Mucosa of gallbladder (tissue), 1 donor: ENCODE measurements at regions not wholly inside any gene's neighbourhood (a gene's known extent, or its start where the extent isn't known, plus 50 kb on each side); places are given as distances from the start of the nearest gene placed in this dataset.

Experiments used
- DNase-seq: peaks from one replicate; pipeline ENCODE4 v3.0.0-alpha.2; 2020; ENCODE audit warnings: low spot score
- donor health status: DM: no; HTN: no; CAD: no.

DNA sequence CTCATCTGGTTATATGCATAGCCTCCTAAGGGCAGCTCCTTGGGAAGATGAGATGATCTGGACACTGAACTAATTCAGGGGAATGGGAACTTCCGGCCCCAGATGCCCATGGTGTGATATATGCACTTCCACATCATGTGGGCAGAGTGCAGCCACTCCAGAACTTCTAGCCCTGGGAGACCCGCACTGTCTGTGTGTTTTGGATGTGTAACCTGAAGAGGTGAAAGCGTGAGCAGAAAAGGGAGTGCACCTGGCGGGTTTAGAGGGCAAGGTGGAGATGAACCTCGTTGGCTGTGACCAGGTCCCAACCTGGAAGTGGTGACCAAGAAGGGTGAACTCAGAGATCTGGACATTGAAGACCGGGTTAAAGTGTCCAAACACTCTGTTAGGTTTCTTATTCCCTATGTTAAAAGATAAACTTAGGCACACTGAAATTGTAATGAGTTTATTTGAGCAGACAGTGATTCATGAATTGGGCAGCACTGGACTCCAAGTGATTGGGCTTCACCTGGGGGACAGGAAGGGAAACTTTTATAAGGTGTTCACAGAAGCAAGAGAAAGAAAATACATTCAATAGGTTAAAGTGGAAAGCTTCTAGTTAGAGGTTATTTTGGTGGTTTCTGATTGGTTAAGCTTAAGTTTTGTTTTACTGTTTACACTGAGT, 296.2 kb upstream of the SKOR2 start:
- no peak for DNase-seq

DNA sequence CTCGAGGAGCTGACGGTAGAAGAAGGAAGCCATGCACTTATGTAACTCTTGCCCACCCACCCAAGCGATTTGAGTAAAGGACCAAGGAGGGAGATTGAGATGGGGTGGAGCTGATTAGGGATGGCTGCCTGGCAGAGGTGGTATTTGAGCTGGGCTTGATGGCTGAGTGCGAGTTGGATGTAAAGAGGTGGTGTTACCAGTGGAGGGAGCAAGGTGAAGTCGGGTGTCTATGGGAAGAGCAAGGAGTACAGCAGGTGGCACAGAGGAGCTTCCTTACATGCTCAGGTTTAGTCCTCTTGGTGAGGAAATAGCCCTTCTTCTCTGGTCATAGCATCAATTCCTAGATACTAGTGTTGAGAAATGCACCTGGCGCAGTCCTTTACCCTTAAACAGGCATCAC, 294.2 kb upstream of the SKOR2 start:
- no peak for DNase-seq

DNA sequence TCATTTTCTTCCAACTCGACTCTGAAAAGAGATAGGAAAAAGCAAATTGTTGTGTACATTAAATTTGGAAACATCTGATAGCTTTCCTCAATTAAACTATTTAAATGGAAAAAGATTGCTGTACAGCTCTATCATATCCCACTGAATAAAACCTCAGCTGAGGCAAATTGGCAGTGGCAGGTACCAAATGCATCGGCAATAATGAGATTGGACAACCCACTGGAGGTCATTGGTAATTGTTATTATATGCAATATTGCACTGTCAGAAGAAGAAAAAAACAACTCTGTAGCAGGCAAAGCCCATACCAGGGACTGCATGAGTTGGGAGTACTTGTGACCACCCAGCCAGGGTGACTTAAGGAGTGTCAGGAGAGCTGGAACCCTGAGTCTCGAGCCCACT, 291.6 kb upstream of the SKOR2 start:
- DNase-seq = no peak

DNA sequence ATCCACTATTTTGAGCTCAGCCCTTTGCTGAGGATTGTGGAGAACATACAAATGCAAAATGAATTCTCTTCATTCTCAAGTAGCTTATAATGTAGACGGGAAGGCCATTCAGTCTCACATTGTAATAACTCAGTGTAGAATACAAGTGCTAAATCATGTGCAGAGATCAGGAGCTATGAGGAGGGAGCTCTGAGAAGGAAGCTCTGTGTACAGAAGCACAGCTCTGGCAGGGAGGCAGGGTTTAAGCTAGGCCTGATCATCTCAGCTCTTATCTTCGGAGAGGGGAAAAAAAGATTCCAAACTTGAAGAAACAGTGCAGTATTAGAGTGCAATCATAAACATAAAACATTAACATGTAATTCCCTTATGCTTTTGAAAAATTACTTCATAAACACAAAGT, 291.1 kb upstream of the SKOR2 start:
- DNase-seq = no peak

DNA sequence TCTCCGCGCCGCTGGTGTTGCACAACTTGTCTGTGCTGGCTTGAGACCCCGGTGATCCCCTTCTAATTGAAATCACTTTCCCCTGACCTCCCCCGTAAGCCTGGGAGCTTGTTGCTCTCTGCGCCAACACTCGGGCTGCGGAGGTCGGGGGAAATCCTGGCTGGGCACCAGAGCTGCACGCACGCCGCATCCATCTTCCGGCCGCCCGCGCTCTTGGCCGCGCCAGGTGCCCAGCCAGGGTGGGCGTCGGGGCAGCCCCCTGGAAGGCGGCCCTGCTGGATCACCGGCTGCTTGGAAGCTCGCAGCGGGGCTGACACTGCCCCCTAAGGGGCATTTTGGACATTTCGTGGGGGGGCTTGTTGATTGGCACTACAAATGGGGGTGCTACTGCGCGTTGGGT, 280.3 kb upstream of the SKOR2 start:
- no peak for DNase-seq

DNA sequence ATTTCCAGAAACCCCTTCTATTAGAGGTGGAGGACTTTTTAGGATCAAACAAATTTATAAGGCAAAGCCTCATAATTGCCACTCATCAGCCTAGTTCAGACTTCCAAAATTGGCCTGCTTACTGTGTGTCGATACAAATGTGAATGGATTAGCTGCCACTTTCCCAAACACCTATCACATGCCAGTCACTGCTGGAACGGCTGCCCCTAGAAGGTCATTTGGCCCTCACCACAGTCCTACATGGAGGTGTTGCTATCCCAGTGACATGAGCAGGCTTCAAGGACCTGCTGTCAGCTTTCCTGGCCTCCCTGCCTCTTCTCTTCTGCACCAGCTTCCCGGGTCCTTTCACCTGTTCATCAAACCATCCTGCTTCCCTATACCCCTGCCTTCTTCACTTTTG, 279.2 kb upstream of the SKOR2 start:
- DNase-seq = no peak

DNA sequence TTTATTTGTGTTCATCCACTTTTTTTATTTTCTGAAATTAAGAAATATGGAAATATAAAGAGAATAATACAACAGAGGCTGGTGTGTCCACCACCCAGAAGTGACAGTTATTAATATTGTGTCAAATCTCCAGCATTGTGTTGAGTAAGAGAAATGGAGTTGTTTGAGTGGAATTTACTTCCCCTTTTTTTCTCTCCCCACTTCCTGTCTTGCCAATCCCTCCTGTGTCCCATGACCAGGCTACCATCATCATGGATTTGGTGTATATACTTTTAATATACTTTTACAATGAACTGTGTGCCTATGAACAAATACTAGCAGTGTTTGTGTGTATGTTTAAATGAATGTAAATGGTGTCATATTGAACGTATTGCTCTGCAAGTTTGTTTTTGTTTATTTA, 276.9 kb upstream of the SKOR2 start:
- DNase-seq = no peak

DNA sequence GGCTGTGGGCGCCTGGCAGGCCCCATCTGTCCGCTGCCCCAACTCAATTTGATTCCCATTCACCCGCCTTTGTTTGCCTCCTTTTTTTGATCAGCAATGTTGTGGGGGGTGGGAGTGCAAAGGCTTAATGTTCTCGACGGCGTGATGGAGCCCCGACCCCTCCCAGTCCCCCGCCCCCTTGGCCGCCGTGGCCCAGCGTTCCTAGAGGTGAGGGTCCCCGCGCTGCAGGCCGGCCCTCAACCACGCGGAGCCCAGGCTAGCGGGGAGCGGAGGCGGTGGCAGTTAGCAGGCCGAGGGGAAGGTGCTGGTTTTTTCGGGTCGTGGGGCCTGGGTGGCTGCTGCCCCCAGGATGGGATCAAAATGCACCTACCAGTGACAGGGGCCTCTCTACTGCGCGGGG, 274.7 kb upstream of the SKOR2 start:
- no peak for DNase-seq

DNA sequence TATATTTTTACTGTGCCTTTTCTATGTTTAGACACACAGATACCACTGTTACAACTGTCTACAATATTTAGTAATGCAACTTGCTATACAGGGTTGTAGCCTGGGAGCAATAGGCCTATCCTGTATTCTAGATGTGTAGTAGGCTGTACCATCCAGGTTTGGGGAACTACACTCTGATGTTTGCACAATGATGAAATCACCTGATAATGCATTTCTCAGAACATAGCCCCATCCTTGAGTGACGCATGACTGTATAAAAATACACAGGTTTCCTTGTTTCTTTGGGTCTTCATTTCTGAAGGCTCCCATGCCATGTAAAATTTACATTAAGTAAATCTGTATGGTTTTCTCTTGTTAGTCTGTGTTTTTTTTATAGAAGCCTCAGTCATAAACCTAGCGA, 270.9 kb upstream of the SKOR2 start:
- DNase-seq = no peak

DNA sequence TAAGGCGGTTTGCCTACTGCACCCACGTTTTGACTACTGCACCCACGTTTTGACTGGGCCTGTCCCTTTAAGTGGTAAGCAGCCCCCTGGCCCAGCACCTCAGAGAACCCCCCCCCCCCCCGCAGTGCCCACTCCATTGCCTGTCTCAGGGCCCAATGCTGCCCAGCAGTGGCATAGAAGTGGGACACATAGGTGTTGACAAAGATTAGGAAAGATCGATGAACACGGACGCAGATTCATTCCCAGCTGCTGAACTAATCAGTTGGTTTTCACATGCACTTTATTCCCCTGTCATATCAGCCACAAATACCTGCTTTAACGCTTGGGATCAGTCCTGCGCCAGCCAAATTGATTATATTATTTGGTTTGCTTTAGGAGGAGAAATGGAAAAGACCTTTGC, 268.8 kb upstream of the SKOR2 start:
- DNase-seq = no peak

DNA sequence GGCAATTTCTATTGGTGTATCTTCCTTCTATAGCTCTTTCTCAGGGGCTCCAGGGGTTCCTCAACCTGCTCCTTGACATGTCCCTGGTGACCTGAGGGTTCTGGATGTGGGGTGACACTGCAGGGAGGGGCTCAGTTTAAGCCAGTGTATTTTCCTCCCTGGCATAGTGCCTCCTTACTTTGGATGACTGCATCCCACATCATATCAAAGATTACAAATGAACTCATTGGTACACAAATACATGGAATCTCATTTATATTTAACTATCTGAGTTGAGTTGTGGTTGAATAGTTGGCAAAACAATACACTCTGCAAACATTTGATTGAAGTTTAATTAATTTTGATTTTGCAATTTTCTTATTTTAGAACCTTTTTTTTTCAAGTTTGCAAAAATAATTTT, 268.2 kb upstream of the SKOR2 start:
- DNase-seq = no peak

DNA sequence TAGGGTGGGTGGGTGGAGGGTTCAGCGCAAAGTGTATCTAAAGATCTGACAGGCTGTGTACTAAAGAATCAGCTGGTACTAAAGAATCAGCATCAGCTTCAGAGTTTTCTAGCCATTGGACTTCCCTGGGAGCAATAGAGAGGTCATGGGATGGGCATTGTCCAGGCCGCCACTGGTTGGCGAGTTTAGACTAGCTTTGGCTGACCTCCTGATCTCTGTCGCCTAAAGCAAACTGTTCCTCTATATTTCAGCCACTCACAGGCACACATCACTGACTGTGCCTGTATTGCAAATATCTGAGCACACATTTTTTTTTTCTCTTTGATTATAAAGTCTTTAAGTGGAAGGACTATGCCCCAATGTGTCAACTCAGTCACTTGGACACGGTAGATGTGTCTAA, 267.8 kb upstream of the SKOR2 start:
- no peak for DNase-seq

DNA sequence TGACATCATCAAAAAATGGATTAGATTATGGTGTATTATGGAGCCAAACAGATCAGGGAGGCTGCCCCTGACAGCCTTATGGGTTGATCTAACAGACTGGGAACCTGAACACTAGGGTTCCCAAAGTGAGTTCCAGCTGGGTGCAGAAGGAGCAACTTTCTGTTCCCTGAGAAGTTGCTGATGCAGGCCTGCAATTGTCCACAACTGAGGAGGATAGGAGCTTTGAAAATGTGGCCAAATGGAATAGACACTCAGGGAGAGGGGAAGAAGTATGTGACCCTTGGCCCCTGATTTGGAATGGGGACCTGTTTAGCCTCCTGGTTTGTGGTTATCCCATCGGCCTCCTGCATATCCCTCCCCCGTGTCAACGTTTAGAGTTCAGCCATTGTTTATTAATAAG, 262.2 kb upstream of the SKOR2 start:
- DNase-seq = no peak

DNA sequence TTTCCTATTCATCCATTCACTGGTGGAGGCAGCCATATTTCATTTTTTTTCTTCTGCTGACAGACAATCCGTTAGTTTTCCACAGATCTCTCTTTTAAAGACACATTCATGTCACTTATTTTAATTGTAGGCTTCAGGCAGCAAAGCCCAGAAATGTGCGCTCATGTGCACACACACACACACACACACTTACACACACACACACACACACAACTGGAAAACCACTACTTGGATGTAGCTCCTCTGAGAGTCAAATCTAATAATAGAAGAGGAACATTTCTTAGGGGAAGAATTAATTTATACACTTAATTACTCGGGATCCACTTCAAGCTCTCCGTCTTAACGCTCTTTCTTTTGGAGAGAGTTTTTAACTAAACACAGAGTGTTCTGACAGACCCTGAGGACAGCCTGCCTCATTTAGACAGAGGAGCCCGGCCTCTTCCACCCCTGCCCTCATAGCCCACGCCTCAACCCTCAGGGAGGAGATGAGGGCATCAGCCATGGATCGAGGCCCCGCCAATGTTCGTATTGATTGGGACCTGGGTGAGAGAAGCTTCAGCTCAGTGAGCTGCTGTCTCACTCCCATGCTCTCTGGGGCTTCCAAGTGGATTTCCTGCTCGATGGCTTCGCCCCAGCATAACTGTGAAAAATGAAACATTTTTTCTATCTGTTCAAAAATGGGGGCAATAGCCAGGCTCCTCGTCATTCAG, 261.4 kb upstream of the SKOR2 start:
- no peak for DNase-seq

DNA sequence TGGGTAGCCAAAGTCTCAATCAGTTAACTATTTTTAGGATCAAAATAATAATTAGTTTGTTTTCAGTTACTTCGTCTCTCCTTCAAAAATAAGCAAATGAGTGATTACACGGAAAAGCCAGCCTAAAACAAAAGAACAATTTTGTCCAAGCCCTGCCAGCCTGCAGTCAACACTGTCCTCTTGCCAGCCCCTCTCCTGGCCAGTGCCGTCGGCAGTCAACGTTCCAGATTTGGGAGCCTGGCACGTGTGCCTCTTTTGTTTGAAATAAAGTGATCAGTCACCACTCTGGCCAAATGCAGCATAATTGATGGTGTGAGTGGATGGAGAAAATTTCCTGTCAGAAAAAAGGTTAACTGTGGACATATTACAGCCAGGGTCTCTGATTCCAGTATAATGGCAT, 260.6 kb upstream of the SKOR2 start:
- no peak for DNase-seq

DNA sequence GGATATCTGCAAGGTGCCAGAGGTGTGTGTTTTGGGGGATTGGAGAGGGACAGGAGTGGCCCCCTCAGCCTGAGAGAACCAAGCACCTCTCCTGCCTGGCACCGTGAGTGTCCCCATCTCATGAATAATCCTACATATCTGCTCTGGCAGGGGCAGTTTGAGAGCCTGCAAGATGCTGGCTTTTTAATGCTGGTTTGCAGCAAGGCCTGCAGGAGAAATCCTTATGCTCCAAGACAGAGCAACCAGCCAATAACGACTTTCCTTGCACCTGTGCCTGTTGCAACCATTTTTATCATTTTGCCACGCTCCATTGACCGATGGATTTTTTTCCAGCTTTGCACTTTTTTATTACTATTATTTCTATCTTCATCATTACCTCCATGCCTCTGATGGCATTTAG, 259.4 kb upstream of the SKOR2 start:
- DNase-seq = no peak

DNA sequence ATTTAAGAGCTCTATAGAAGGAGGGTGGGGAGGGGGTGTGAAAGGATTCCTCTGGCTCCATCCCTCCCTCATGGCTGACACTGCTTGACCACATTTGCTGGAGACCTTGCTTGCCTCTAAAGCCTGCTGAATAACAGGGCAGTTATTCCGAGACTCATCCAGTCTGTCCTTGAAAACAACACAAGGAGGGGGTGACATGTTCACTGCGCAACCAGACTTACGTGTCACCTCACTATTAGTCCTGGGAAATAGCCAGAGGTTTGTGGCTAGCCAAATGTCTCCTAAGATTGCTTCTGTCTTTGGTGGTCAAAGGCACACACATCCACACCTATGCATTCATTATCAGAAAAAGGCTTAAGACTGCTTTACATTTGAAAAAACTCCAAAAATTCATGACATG, 256.2 kb upstream of the SKOR2 start:
- no peak for DNase-seq

DNA sequence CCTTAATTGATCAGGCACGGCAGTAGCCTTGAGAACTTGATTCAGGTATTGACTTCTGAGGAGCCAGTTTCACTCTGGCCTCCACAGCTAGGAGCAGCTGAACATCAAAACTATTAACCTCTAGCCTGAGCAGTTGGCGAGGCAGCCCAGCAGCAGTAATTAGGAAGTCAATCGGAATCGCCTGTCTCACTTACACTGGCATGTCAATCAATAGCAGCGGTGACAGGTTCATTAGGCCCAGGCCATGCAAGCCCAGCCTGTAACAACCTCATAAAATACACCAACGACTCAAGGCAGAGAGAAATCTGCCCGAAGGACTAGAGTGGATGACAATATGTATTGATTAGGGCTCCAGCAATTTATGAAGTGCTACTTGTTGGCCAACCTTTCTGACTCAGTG, 255.4 kb upstream of the SKOR2 start:
- no peak for DNase-seq

DNA sequence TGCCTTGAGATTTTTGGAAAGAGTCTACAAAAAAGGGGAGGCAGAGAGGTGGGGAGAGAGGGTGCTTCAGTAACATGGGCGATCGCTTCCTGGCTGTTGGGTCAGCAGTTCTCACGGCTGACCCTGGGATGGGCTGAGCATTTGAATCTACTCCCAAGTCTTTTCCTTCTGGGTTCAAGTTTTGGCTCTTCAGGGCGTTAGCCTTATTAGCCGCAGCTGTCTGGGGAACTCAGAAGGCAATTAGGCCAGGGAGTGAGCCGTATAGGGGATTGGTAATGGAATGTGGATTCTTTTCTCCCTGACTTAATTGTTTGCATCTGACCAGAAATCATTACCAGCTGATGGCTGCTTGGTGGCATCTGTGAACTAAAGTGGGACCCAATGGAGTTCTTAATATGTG, 250.5 kb upstream of the SKOR2 start:
- DNase-seq = no peak

DNA sequence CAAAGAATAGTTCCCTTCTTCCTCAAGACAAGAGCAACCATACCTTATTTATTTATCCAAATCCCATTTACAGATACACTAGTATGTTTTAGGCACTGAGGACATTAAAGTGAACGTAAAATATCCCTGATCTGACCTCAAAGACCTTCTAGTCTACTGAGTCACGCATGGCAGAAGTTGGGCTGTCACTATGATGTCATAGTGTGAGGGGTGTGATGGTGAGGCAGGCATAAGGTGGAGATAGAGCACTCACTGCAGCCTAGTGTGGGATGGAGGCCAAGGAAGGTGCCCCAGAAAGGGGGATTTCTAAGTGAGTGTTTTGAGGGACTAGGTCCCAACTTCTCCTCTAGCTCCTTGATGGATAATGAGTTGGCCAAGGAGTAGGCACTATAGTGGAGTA, 249.5 kb upstream of the SKOR2 start:
- no peak for DNase-seq

DNA sequence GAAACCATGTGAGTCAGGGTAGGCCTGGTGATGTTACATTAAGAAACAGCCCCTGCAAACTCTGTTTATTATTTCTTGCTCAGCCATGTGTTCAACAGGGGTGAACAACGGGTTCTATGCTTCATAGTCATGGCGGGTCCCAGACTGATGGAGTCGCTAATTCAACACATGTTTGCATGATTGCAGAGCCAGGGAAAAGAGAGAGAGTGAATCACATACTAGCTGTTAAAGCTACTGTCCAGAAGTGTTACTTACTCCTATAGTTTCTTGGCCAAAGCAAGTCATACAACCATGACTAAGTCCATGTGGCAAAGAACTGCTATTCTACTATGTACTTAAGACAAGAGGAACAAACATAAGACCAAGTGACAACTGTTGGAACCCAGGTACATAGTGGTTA, 241.2 kb upstream of the SKOR2 start:
- no peak for DNase-seq

DNA sequence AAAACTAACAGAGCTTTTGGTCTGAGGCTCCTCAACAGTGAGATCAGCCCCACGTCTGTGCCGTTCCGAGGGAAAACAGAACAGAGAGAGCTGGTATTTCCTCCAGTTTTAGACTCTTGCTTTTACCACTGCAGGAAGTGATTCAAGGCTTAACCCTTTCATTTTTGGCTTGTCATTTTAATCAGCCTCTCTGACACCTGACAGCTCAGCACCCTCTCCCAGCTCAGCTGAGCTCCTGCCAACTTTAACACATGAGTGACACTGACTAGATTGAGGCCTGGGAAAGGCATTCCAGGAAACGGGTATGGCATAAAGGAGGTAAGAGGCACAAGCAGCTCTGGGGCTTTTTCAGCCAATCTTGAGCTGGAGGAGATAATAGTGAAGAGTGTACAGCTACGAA, 239.4 kb upstream of the SKOR2 start:
- no peak for DNase-seq

DNA sequence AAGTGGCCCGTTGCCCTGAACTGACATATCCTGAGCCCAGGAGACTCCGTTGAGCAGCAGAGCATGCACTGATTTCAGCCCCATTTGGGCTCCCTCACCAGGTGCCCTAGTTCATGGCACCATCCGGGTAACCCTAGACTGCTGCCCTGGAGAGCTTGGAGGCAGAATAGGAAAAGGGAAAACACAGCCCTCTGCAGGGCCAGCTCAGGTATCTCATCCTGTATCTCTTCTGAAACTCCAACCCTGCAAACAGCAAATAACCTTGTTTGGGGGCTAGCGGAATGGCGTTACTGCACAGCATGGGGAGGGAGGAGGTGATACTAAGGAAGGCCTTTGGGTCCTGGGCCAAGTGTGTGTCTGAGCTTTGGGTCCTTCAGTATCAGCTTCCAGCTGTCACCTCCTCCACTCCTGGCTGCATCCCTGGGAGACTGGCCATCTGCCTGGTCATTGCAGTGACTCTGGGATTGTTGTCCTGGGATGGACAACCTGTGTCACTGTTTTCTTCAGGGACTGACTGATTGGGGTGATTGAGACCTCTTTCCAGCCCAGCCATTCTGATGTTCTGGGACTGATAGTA, 233.8 kb upstream of the SKOR2 start:
- no peak for DNase-seq

DNA sequence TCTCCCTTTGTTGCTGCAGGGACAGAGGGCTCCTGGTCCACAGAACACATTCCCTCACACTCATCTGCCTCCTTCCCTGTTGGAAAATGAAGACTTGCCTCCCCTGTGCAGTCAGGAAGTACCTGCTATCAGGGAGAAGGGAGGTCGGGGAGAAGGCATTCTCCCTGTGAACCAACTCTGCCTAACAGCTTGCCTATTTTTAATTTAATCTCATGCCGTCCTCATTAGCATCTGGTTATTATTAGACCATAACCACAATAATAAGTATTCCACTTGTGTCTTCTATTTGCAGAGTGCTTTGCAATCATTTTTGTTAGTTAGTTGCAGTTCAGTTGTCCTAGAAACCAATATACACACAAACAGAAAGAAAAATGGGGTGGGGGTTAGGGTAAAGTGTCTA, 232.6 kb upstream of the SKOR2 start:
- DNase-seq = no peak
